OCI-LY1 (cell line): ENCODE measurements at regions not wholly inside any gene's neighbourhood (a gene's known extent, or its start where the extent isn't known, plus 50 kb on each side); places are given as distances from the start of the nearest gene placed in this dataset.

ENCODE experiments used
- CTCF ChIP-seq: fragments of 200-600 bp; sonication (generic), shearing (Covaris generic); IDR thresholded peaks from 2 replicates; pipeline ENCODE4 v1.5.1; 2017; ENCODE audit warnings: mild to moderate bottlenecking, antibody characterized with exemption, low read length, moderate library complexity, mixed read lengths
- EZH2 ChIP-seq: fragments of 200-600 bp; sonication (generic), shearing (Covaris generic); IDR thresholded peaks from 2 replicates; pipeline ENCODE4 v1.8.0; 2017; ENCODE audit warnings: borderline replicate concordance, mixed run types, mild to moderate bottlenecking, antibody characterized with exemption, low read length, moderate library complexity, mixed read lengths

- TF ChIP-seq CTCF = no peak
- no peak for TF ChIP-seq EZH2
Observed at GRCh38 chr11:23749762-23750430, 747.0 kb upstream of the LUZP2 start.
